ENCODE measurements at regions not wholly inside any gene's neighbourhood (a gene's known extent, or its start where the extent isn't known, plus 50 kb on each side); places are given as distances from the start of the nearest gene placed in this dataset.
"Not testable (repeated sequence)": the region's sequence is repeated elsewhere in the genome, so short reads cannot be mapped to it uniquely, and the experiment has no call there.

DNA sequence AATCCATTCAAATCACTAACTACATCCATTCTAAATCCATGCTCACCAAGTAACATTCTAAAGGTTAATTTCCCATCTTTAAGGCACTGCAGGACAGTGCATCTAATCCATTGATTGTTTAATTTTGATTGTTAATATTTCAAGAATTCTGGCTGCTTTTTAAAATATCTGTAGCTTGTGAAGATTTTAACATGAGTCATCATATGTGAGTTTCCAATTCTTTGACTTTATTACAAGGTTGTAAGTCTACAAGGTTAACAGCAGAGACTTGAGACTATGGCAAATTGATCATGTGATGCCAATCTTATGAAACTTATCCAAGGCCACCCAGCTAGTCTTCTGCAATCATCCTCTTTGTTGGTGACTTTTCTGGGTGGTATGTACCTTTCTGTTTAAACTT, 349.2 kb upstream of the ZC3H15 start:
- no peak overlapping the region for H3K4me3 ChIP-seq (ENCODE audit: low read depth, low read length)
- TF ChIP-seq MYC (IDR thresholded peaks at IDR 0.05; ENCODE audit: low read depth, low read length) (no peak), POLR2A (IDR thresholded peaks at IDR 0.05; ENCODE audit: extremely low read depth, insufficient read length) (no peak), CTCF (IDR thresholded peaks at IDR 0.05; ENCODE audit: low read depth, low read length) (no peak)
- TF ChIP-seq, protein P1, sequence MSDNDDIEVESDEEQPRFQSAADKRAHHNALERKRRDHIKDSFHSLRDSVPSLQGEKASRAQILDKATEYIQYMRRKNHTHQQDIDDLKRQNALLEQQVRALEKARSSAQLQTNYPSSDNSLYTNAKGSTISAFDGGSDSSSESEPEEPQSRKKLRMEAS (IDR thresholded peaks at IDR 0.05; ENCODE audit: low read depth, low read length), result no peak
- no peak for DNase-seq (ENCODE audit: low read depth)

GRCh38 chr2:186138845-186139244, 347.2 kb upstream of the ZC3H15 start:
- DNase-seq (ENCODE audit: low read depth), result no peak
- TF ChIP-seq CTCF (IDR thresholded peaks at IDR 0.05; ENCODE audit: low read depth, low read length) (no peak), POLR2A (IDR thresholded peaks at IDR 0.05; ENCODE audit: extremely low read depth, insufficient read length) (no peak), MYC (IDR thresholded peaks at IDR 0.05; ENCODE audit: low read depth, low read length) (no peak)
- TF ChIP-seq, protein P1 (IDR thresholded peaks at IDR 0.05; ENCODE audit: low read depth, low read length), result no peak
- H3K4me3 ChIP-seq (ENCODE audit: low read depth, low read length), result no peak overlapping the region

- no peak overlapping the region for H3K4me3 ChIP-seq (ENCODE audit: low read depth, low read length)
- no peak for DNase-seq (ENCODE audit: low read depth)
These were observed 327.0 kb upstream of the ZC3H15 start for GRCh38 chr2:186159101-186159500.

GRCh38 chr2:186164325-186164724, 321.7 kb upstream of the ZC3H15 start:
- no peak overlapping the region for H3K4me3 ChIP-seq (ENCODE audit: low read depth, low read length)
- TF ChIP-seq CTCF (IDR thresholded peaks at IDR 0.05; ENCODE audit: low read depth, low read length) (no peak), MYC (IDR thresholded peaks at IDR 0.05; ENCODE audit: low read depth, low read length) (no peak), POLR2A (IDR thresholded peaks at IDR 0.05; ENCODE audit: extremely low read depth, insufficient read length) (no peak)
- TF ChIP-seq, protein P1 (IDR thresholded peaks at IDR 0.05; ENCODE audit: low read depth, low read length), result no peak
- DNase-seq (ENCODE audit: low read depth), result no peak

More at GRCh38 chr2:186159101-186159500, 327.0 kb upstream of the ZC3H15 start:
- no peak for TF ChIP-seq POLR2A (IDR thresholded peaks at IDR 0.05; ENCODE audit: extremely low read depth, insufficient read length)
- no peak for TF ChIP-seq MYC (IDR thresholded peaks at IDR 0.05; ENCODE audit: low read depth, low read length)
- TF ChIP-seq, protein P1 (IDR thresholded peaks at IDR 0.05; ENCODE audit: low read depth, low read length), result no peak
- TF ChIP-seq CTCF (IDR thresholded peaks at IDR 0.05; ENCODE audit: low read depth, low read length), result no peak

GRCh38 chr2:186170693-186171092, 315.4 kb upstream of the ZC3H15 start:
- H3K4me3 ChIP-seq (ENCODE audit: low read depth, low read length), result no peak overlapping the region
- TF ChIP-seq POLR2A (IDR thresholded peaks at IDR 0.05; ENCODE audit: extremely low read depth, insufficient read length), result no peak
- no peak for TF ChIP-seq CTCF (IDR thresholded peaks at IDR 0.05; ENCODE audit: low read depth, low read length)
- TF ChIP-seq, protein P1 (IDR thresholded peaks at IDR 0.05; ENCODE audit: low read depth, low read length), result no peak
- TF ChIP-seq MYC (IDR thresholded peaks at IDR 0.05; ENCODE audit: low read depth, low read length), result no peak
- DNase-seq (ENCODE audit: low read depth), result no peak

GRCh38 chr2:186181625-186182024, 304.4 kb upstream of the ZC3H15 start:
- H3K4me3 ChIP-seq (ENCODE audit: low read depth, low read length), result no peak overlapping the region
- no peak for DNase-seq (ENCODE audit: low read depth)
- TF ChIP-seq POLR2A (IDR thresholded peaks at IDR 0.05; ENCODE audit: extremely low read depth, insufficient read length) (no peak), CTCF (IDR thresholded peaks at IDR 0.05; ENCODE audit: low read depth, low read length) (no peak), MYC (IDR thresholded peaks at IDR 0.05; ENCODE audit: low read depth, low read length) (no peak)
- TF ChIP-seq, protein P1 (IDR thresholded peaks at IDR 0.05; ENCODE audit: low read depth, low read length), result no peak

DNA sequence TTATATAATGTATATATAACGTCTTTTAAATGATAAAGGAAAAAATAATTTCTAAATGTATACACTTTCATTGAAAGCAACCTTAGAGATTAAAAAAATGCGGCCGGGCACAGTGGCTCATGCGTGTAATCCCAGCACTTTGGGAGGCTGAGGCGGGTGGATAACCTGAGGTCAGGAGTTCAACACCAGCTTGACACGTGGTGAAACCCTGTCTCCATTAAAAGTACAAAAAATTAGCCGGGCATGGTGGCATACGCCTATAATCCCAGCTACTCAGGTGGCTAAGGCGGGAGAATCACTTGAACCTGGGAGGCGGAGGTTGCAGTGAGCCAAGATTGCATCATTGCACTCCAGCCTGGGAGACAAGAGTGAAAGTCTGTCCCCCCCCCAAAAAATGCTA, 303.7 kb upstream of the ZC3H15 start:
- DNase-seq (ENCODE audit: low read depth); H3K4me3 ChIP-seq (ENCODE audit: low read depth, low read length): not testable (repeated sequence)
